UCSD-AML1 (cell line): ENCODE measurements at regions not wholly inside any gene's neighbourhood (a gene's known extent, or its start where the extent isn't known, plus 50 kb on each side); places are given as distances from the start of the nearest gene placed in this dataset.

ENCODE experiments used
- DNase-seq: peaks from one replicate; lab custom pipeline; 2025; ENCODE audit not compliant: unreplicated experiment; lab: John Stamatoyannopoulos, UW

GRCh38 chr2:11040992-11041391 is 114.3 kb upstream of the SLC66A3 start:
- DNase-seq = no peak

GRCh38 chr2:11042841-11043240 is 112.4 kb upstream of the SLC66A3 start:
- no peak for DNase-seq

- no peak for DNase-seq
These were observed 112.0 kb upstream of the SLC66A3 start for GRCh38 chr2:11043245-11043644.

GRCh38 chr2:11044201-11044600 is 111.1 kb upstream of the SLC66A3 start:
- DNase-seq = no peak

- DNase-seq = no peak
These were observed 110.0 kb upstream of the SLC66A3 start for GRCh38 chr2:11045294-11045693.

- no peak for DNase-seq
These were observed 106.8 kb upstream of the SLC66A3 start for GRCh38 chr2:11048335-11049008.

- no peak for DNase-seq
These were observed 104.7 kb upstream of the SLC66A3 start for GRCh38 chr2:11050565-11050964.

- DNase-seq = no peak
These were observed 104.0 kb upstream of the SLC66A3 start for GRCh38 chr2:11051280-11051679.

GRCh38 chr2:11053546-11053945 is 101.7 kb upstream of the SLC66A3 start:
- DNase-seq = no peak

GRCh38 chr2:11054783-11055678 is 100.2 kb upstream of the SLC66A3 start:
- no peak for DNase-seq

GRCh38 chr2:11055679-11056215 is 99.5 kb upstream of the SLC66A3 start:
- DNase-seq = no peak

- DNase-seq = no peak
These were observed 98.7 kb upstream of the SLC66A3 start for GRCh38 chr2:11056614-11057013.

GRCh38 chr2:11057031-11057430 is 98.2 kb upstream of the SLC66A3 start:
- DNase-seq = no peak

GRCh38 chr2:11058129-11058528 is 97.1 kb upstream of the SLC66A3 start:
- DNase-seq = no peak

- no peak for DNase-seq
These were observed 94.7 kb upstream of the SLC66A3 start for GRCh38 chr2:11060376-11061169.

GRCh38 chr2:11065833-11066485 is 89.3 kb upstream of the SLC66A3 start:
- no peak for DNase-seq

GRCh38 chr2:11067221-11068078 is 87.8 kb upstream of the SLC66A3 start:
- no peak for DNase-seq

GRCh38 chr2:11068079-11068741 is 87.1 kb upstream of the SLC66A3 start:
- no peak for DNase-seq

- no peak for DNase-seq
These were observed 86.3 kb upstream of the SLC66A3 start for GRCh38 chr2:11068856-11069526.
